ENCODE measurements at regions not wholly inside any gene's neighbourhood (a gene's known extent, or its start where the extent isn't known, plus 50 kb on each side); places are given as distances from the start of the nearest gene placed in this dataset.

DNA sequence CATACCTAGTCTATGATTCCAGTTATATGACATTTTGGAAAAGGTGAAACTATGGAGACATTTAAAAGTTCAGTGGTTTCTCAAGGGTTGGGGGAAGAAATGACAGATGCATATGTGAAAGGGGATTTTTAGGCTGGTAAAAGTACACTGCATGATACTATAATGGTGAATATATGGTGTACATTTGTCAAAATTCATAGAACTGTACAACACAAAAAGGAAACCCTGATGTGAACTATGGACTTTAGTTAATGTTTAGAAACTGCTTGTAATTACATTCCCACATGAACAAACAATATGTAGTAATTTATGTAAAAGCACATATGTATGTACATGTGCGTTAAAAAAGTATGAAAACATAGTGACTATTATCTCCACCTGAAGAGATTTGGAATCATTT is 907.3 kb upstream of the CITED2 start:
- no peaks in the 10 kb centered on the region for H3K9me3 Mint-ChIP-seq (ENCODE audit: unreplicated experiment)
- ChIA-PET CTCF (no interaction called here), POLR2A (no interaction called here)
- TF ChIP-seq, protein P1, sequence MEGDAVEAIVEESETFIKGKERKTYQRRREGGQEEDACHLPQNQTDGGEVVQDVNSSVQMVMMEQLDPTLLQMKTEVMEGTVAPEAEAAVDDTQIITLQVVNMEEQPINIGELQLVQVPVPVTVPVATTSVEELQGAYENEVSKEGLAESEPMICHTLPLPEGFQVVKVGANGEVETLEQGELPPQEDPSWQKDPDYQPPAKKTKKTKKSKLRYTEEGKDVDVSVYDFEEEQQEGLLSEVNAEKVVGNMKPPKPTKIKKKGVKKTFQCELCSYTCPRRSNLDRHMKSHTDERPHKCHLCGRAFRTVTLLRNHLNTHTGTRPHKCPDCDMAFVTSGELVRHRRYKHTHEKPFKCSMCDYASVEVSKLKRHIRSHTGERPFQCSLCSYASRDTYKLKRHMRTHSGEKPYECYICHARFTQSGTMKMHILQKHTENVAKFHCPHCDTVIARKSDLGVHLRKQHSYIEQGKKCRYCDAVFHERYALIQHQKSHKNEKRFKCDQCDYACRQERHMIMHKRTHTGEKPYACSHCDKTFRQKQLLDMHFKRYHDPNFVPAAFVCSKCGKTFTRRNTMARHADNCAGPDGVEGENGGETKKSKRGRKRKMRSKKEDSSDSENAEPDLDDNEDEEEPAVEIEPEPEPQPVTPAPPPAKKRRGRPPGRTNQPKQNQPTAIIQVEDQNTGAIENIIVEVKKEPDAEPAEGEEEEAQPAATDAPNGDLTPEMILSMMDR (IDR thresholded peaks at IDR 0.05; ENCODE audit: insufficient read depth in 1 of 2, low read depth in 1 of 2, low read length in 1 of 2, severe bottlenecking in 1 of 2, unreplicated experiment in 1 of 2): no peak
- H3K27me3 Mint-ChIP-seq (ENCODE audit: insufficient read depth, unreplicated experiment): no peaks in the 10 kb centered on the region
- no peaks in the 10 kb centered on the region for H3K9me3 ChIP-seq
- intact Hi-C loops (cut with micrococcal nuclease; ENCODE audit: unreplicated experiment): no loop called here
- DNase-seq: no peak
- no peaks in the 10 kb centered on the region for H3K36me3 Mint-ChIP-seq (ENCODE audit: insufficient read depth, unreplicated experiment)
- no peaks in the 10 kb centered on the region for H3K27me3 ChIP-seq (replicated peaks; ENCODE audit: control insufficient read depth, insufficient read depth, low read length)
- H3K4me3 Mint-ChIP-seq (ENCODE audit: unreplicated experiment): no peak overlapping the region
- H3K27ac Mint-ChIP-seq (ENCODE audit: unreplicated experiment): no peak overlapping the region
- peaks cover 6% of the 10 kb centered on the region; the same call in 1 of the 2 replicates for H3K4me1 ChIP-seq
- no peaks in the 10 kb centered on the region for H3K36me3 ChIP-seq (ENCODE audit: control insufficient read depth, insufficient read depth, low read length)
- BruUV-seq (replicated peaks): no TSS peak
- no peak overlapping the region for H3K4me3 ChIP-seq (ENCODE audit: low read depth, low read length)
- no peaks in the 10 kb centered on the region for H3K4me1 Mint-ChIP-seq (ENCODE audit: low read depth, unreplicated experiment)

DNA sequence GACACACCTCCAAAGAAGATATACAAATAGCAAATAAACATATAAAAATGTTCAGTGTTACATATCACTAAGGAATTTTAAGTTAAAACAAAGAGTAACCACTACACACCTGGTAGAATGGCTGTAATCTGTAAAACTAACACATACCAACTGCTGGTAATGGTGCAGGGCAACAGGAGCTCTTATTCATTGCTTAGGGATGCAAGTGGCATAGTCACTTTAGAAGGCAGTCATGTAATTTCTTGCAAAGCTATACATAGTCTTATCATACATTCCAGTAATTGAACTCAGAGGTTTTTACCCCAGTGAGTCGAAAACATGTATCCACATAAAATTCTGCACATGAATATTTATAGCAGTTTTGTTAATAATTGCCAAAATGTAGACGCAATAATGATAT is 906.8 kb upstream of the CITED2 start:
- no peaks in the 10 kb centered on the region for H3K9me3 ChIP-seq
- H3K27ac Mint-ChIP-seq (ENCODE audit: unreplicated experiment): no peak overlapping the region
- BruUV-seq (replicated peaks): no TSS peak
- POLR2A ChIA-PET: no interaction called here
- H3K4me3 ChIP-seq (ENCODE audit: low read depth, low read length): no peak overlapping the region
- no peaks in the 10 kb centered on the region for H3K27me3 ChIP-seq (replicated peaks; ENCODE audit: control insufficient read depth, insufficient read depth, low read length)
- no peaks in the 10 kb centered on the region for H3K4me1 Mint-ChIP-seq (ENCODE audit: low read depth, unreplicated experiment)
- no peaks in the 10 kb centered on the region for H3K9me3 Mint-ChIP-seq (ENCODE audit: unreplicated experiment)
- CTCF ChIA-PET: no interaction called here
- TF ChIP-seq, protein P1 (IDR thresholded peaks at IDR 0.05; ENCODE audit: insufficient read depth in 1 of 2, low read depth in 1 of 2, low read length in 1 of 2, severe bottlenecking in 1 of 2, unreplicated experiment in 1 of 2): no peak
- H3K4me3 Mint-ChIP-seq (ENCODE audit: unreplicated experiment): no peak overlapping the region
- DNase-seq: no peak
- H3K27me3 Mint-ChIP-seq (ENCODE audit: insufficient read depth, unreplicated experiment): no peaks in the 10 kb centered on the region
- H3K4me1 ChIP-seq: peaks cover 6% of the 10 kb centered on the region; the same call in 1 of the 2 replicates
- H3K36me3 ChIP-seq (ENCODE audit: control insufficient read depth, insufficient read depth, low read length): no peaks in the 10 kb centered on the region
- no peaks in the 10 kb centered on the region for H3K36me3 Mint-ChIP-seq (ENCODE audit: insufficient read depth, unreplicated experiment)
- intact Hi-C loops (cut with micrococcal nuclease; ENCODE audit: unreplicated experiment): no loop called here

DNA sequence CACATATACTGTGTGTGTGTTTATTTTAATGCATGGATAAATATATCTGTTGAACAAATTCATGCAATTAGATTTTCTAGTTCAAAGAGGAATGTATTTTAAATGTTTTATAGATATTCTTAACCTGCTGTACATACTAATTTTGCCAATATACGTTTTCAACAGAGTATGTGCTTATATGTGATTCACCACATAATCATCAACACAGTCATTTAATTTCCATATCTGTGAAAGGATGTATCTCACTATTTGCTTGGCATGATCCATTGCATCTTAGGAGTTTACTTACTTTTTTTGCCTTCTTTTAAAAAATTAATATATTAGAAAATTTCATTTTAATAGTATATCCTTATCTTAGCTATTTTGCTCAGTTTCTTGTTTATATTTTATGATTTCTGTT is 902.3 kb upstream of the CITED2 start:
- Mint-ChIP-seq H3K36me3 (ENCODE audit: insufficient read depth, unreplicated experiment) (no peaks in the 10 kb centered on the region), H3K27ac (ENCODE audit: unreplicated experiment) (no peak overlapping the region), H3K4me1 (ENCODE audit: low read depth, unreplicated experiment) (no peaks in the 10 kb centered on the region), H3K27me3 (ENCODE audit: insufficient read depth, unreplicated experiment) (no peaks in the 10 kb centered on the region), H3K9me3 (ENCODE audit: unreplicated experiment) (no peaks in the 10 kb centered on the region), H3K4me3 (ENCODE audit: unreplicated experiment) (no peak overlapping the region)
- H3K4me3 ChIP-seq (ENCODE audit: low read depth, low read length): no peak overlapping the region
- CTCF ChIA-PET: no interaction called here
- BruUV-seq (replicated peaks): no TSS peak
- no peaks in the 10 kb centered on the region for H3K36me3 ChIP-seq (ENCODE audit: control insufficient read depth, insufficient read depth, low read length)
- POLR2A ChIA-PET: no interaction called here
- H3K4me1 ChIP-seq: peaks cover 3% of the 10 kb centered on the region; the same call in 1 of the 2 replicates
- TF ChIP-seq, protein P1 (IDR thresholded peaks at IDR 0.05; ENCODE audit: insufficient read depth in 1 of 2, low read depth in 1 of 2, low read length in 1 of 2, severe bottlenecking in 1 of 2, unreplicated experiment in 1 of 2): no peak
- intact Hi-C loops (cut with micrococcal nuclease; ENCODE audit: unreplicated experiment): no loop called here
- DNase-seq: no peak
- H3K27me3 ChIP-seq (replicated peaks; ENCODE audit: control insufficient read depth, insufficient read depth, low read length): no peaks in the 10 kb centered on the region
- no peaks in the 10 kb centered on the region for H3K9me3 ChIP-seq
